Uterus (tissue), 3 donors: ENCODE measurements at regions not wholly inside any gene's neighbourhood (a gene's known extent, or its start where the extent isn't known, plus 50 kb on each side); places are given as distances from the start of the nearest gene placed in this dataset.
"Not testable (repeated sequence)": the region's sequence is repeated elsewhere in the genome, so short reads cannot be mapped to it uniquely, and the experiment has no call there.

Experiments
- DNase-seq, 2 donors: peaks; one replicate each; pipeline ENCODE4 v3.0.0-alpha.2; 2019 to 2020
- H3K27ac ChIP-seq, 2 donors: fragments of 200-600 bp; sonication (generic); 1 replicate in 1 of 2; 2 replicates in 1 of 2; pipeline ENCODE4 v1.5.1; 2016 to 2018
- H3K27me3 ChIP-seq, 2 donors: fragments of 200-600 bp; sonication (generic); one replicate each; pipeline ENCODE4 v1.5.1; 2018 to 2019; ENCODE audit warnings: control low read depth in 1 of 2
- H3K36me3 ChIP-seq, 2 donors: fragments of 200-600 bp; sonication (generic); one replicate each; pipeline ENCODE4 v1.5.1; 2019; ENCODE audit warnings: control low read depth in 1 of 2
- H3K4me1 ChIP-seq, 2 donors: fragments of 200-600 bp; sonication (generic); one replicate each; pipeline ENCODE4 v1.5.1; 2018 to 2019; ENCODE audit warnings: control low read depth in 1 of 2
- H3K4me3 ChIP-seq, 2 donors: fragments of 200-600 bp; sonication (generic); 1 replicate in 1 of 2; 2 replicates in 1 of 2; pipeline ENCODE4 v1.5.1; 2018 to 2019; ENCODE audit warnings: mild to moderate bottlenecking in 1 of 2
- H3K9me3 ChIP-seq, 2 donors: fragments of 200-600 bp; sonication (generic); one replicate each; pipeline ENCODE4 v1.5.1; 2019; ENCODE audit warnings: control low read depth in 1 of 2
- CTCF ChIP-seq, 4 experiments: fragments of 200-600 bp in 2 of 4; fragments of 450-650 bp in 2 of 4; sonication (generic) in 2 of 4; IDR thresholded peaks; one replicate each; pipeline ENCODE4 v1.5.1; 2016 to 2019; ENCODE audit warnings: antibody characterized with exemption in 4 of 4, mild to moderate bottlenecking in 2 of 4, moderate library complexity in 1 of 4
- POLR2A ChIP-seq, 2 donors: fragments of 450-650 bp; IDR thresholded peaks; one replicate each; pipeline ENCODE4 v1.6.1; 2016; ENCODE audit warnings: antibody characterized with exemption in 2 of 2, mild to moderate bottlenecking in 1 of 2, moderate library complexity in 1 of 2
- intact Hi-C: fragments of 100-400 bp; cut with DNase I; formaldehyde crosslinking; loops from one replicate; pipeline ENCODE4 v1.15.1; 2023; ENCODE audit warnings: low total_unique reads
- donor health status: DM: yes; HTN: yes; CAD: no.

GRCh38 chr4:160362478-160362877, 1259.6 kb downstream of the RAPGEF2 start:
- intact Hi-C loops, result no loop called here
- TF ChIP-seq POLR2A (IDR thresholded peaks at IDR 0.05) (no peak), CTCF (IDR thresholded peaks at IDR 0.05) (no peak)
- H3K27ac ChIP-seq, result no peak overlapping the region
- no peak for DNase-seq
- no peaks in the 10 kb centered on the region for H3K36me3 ChIP-seq
- no peaks in the 10 kb centered on the region for H3K27me3 ChIP-seq
- no peaks in the 10 kb centered on the region for H3K4me1 ChIP-seq
- no peaks in the 10 kb centered on the region for H3K9me3 ChIP-seq
- no peak overlapping the region for H3K4me3 ChIP-seq

DNA sequence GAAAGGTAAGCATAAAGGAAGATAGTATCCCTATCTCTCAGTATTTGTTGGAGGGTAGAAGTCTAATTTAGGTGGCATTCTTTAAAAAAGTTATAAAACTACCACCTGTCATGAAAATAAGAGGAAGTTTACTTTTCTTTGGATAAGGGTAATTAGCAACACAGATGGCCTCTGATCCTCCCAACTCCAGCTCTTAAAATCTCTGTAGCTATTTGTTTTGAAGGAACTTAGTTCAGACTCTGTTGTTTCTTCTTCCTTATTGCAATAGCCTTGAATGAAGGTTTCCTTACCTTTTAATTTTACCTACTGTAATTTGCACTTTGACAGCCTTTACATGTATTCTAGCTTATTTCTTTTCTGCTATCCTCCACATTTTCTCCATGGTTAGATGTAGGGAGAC, 1261.3 kb downstream of the RAPGEF2 start:
- H3K9me3 ChIP-seq, result no peaks in the 10 kb centered on the region
- intact Hi-C loops, result no loop called here
- no peaks in the 10 kb centered on the region for H3K4me1 ChIP-seq
- H3K27ac ChIP-seq, result no peak overlapping the region
- H3K27me3 ChIP-seq, result no peaks in the 10 kb centered on the region
- no peak for DNase-seq
- TF ChIP-seq POLR2A (IDR thresholded peaks at IDR 0.05), result no peak
- TF ChIP-seq CTCF (IDR thresholded peaks at IDR 0.05), result no peak
- H3K4me3 ChIP-seq, result no peak overlapping the region
- H3K36me3 ChIP-seq, result no peaks in the 10 kb centered on the region

GRCh38 chr4:160364665-160365064, 1261.8 kb downstream of the RAPGEF2 start:
- H3K27me3 ChIP-seq, H3K9me3 ChIP-seq, DNase-seq, H3K36me3 ChIP-seq, H3K4me1 ChIP-seq, H3K27ac ChIP-seq, H3K4me3 ChIP-seq, intact Hi-C loops: not testable (repeated sequence)

- H3K36me3 ChIP-seq, H3K4me3 ChIP-seq, H3K4me1 ChIP-seq, DNase-seq, H3K27ac ChIP-seq, intact Hi-C loops, H3K9me3 ChIP-seq, H3K27me3 ChIP-seq: not testable (repeated sequence)
Observed at GRCh38 chr4:160365383-160365782, 1262.5 kb downstream of the RAPGEF2 start.

GRCh38 chr4:160370046-160370445, 1267.2 kb downstream of the RAPGEF2 start:
- DNase-seq, result no peak
- H3K36me3 ChIP-seq, result no peaks in the 10 kb centered on the region
- no peak overlapping the region for H3K4me3 ChIP-seq
- intact Hi-C loops, result no loop called here
- no peaks in the 10 kb centered on the region for H3K4me1 ChIP-seq
- TF ChIP-seq POLR2A (IDR thresholded peaks at IDR 0.05), result no peak
- no peaks in the 10 kb centered on the region for H3K9me3 ChIP-seq
- H3K27ac ChIP-seq, result no peak overlapping the region
- H3K27me3 ChIP-seq, result no peaks in the 10 kb centered on the region

DNA sequence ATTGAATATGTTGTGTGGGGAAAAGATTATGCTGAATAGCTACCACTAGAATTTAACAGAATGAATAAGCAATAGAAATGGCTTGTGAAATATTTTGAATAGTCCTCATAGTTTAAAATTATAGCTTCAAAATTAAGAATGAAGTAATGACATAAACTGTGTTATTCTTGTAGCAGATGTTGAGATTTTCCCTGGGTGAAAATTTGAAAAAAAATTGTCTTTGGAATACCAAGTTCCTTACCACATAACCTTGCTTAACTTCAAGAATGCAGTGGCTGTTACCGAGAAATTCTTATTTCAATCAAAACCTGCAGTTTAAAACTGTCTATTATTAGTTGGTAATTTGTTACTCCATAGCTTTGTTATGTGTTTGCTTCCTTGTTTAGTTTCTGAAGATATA, 1268.6 kb downstream of the RAPGEF2 start:
- Histone ChIP-seq H3K27me3 (no peaks in the 10 kb centered on the region), H3K27ac (no peak overlapping the region), H3K4me1 (no peaks in the 10 kb centered on the region), H3K4me3 (no peak overlapping the region), H3K9me3 (no peaks in the 10 kb centered on the region), H3K36me3 (no peaks in the 10 kb centered on the region)
- no peak for TF ChIP-seq POLR2A (IDR thresholded peaks at IDR 0.05)
- no peak for TF ChIP-seq CTCF (IDR thresholded peaks at IDR 0.05)
- intact Hi-C loops, result no loop called here
- DNase-seq, result no peak

- Histone ChIP-seq H3K36me3 (no peaks in the 10 kb centered on the region), H3K27ac (no peak overlapping the region), H3K9me3 (no peaks in the 10 kb centered on the region), H3K27me3 (no peaks in the 10 kb centered on the region), H3K4me1 (no peaks in the 10 kb centered on the region), H3K4me3 (no peak overlapping the region)
- intact Hi-C loops, result no loop called here
- no peak for DNase-seq
- TF ChIP-seq POLR2A (IDR thresholded peaks at IDR 0.05) (no peak), CTCF (IDR thresholded peaks at IDR 0.05) (no peak)
Observed at GRCh38 chr4:160372390-160372789, 1269.5 kb downstream of the RAPGEF2 start.
